ENCODE measurements at regions not wholly inside any gene's neighbourhood (a gene's known extent, or its start where the extent isn't known, plus 50 kb on each side); places are given as distances from the start of the nearest gene placed in this dataset.
A peak's percentile ranks its signal among the peaks of the same experiment; 100 is the strongest.

GRCh38 chr3:83928903-83929302 lies 1029.9 kb upstream of the CADM2 start:
- intact Hi-C loops (cut with micrococcal nuclease), result no loop called here
- Histone ChIP-seq H3K27me3 (ENCODE audit: low read length) (no peaks in the 10 kb centered on the region), H3K36me3 (ENCODE audit: low read depth, low read length) (peaks cover 15% of the 10 kb centered on the region; the same call in 1 of the 2 replicates), H3K27ac (ENCODE audit: low read length) (no peak overlapping the region), H3K4me1 (ENCODE audit: insufficient read depth, low read length) (peaks cover 4% of the 10 kb centered on the region), H3K4me3 (ENCODE audit: low read length) (no peak overlapping the region), H3K9ac (ENCODE audit: low read length) (no peak overlapping the region), H2AFZ (ENCODE audit: low read length) (no peak overlapping the region), H3K9me2 (replicated peaks; ENCODE audit: low read length) (no peaks in the 10 kb centered on the region), H3K79me2 (ENCODE audit: low read length) (no peaks in the 10 kb centered on the region), H3K9me3 (ENCODE audit: low read length) (peaks cover 14% of the 10 kb centered on the region), H3K4me2 (ENCODE audit: low read length) (no peak overlapping the region), H3F3A (ENCODE audit: low read length, unreplicated experiment) (no peaks in the 10 kb centered on the region), H4K20me1 (ENCODE audit: low read length) (no peaks in the 10 kb centered on the region)
- ChIA-PET CTCF (no interaction called here), POLR2A (ENCODE audit: unreplicated experiment) (no interaction called here)
- BruUV-seq (replicated peaks), result no TSS peak
- no peak for ATAC-seq
- TF ChIP-seq EZH2 (IDR thresholded peaks at IDR 0.05; ENCODE audit: low read length, unreplicated experiment) (no peak), CTCF (conservative IDR thresholded peaks at IDR 0.05; ENCODE audit: low read depth, low read length) (no peak), EZH2phosphoT487 (IDR thresholded peaks at IDR 0.05; ENCODE audit: borderline replicate concordance, low read length) (no peak)
- DNase-seq, result no peak

- POLR2A ChIA-PET (ENCODE audit: unreplicated experiment), result no interaction called here
- Histone ChIP-seq H4K20me1 (ENCODE audit: low read length) (no peaks in the 10 kb centered on the region), H3K4me1 (ENCODE audit: insufficient read depth, low read length) (peaks cover 32% of the 10 kb centered on the region), H3K79me2 (ENCODE audit: low read length) (no peaks in the 10 kb centered on the region), H3K9me2 (replicated peaks; ENCODE audit: low read length) (no peaks in the 10 kb centered on the region), H3K9me3 (ENCODE audit: low read length) (peaks cover 8% of the 10 kb centered on the region), H3K9ac (ENCODE audit: low read length) (peak overlapping the region; percentile 50), H3K27ac (ENCODE audit: low read length) (peak overlapping the region; percentile 92), H3K36me3 (ENCODE audit: low read depth, low read length) (peaks cover 15% of the 10 kb centered on the region; the same call in 1 of the 2 replicates), H3K4me2 (ENCODE audit: low read length) (peak overlapping the region; percentile 55), H3F3A (ENCODE audit: low read length, unreplicated experiment) (peaks cover 5% of the 10 kb centered on the region), H3K4me3 (ENCODE audit: low read length) (no peak overlapping the region; the same call in 1 of the 2 replicates), H3K27me3 (ENCODE audit: low read length) (no peaks in the 10 kb centered on the region), H2AFZ (ENCODE audit: low read length) (peak overlapping the region; percentile 44; the same call in 1 of the 2 replicates)
- DNase-seq (peak; percentile 96), ATAC-seq (peak; percentile 84)
- 0 out of 2 replicates have a peak, but pooled peaks have one; percentile 35 for TF ChIP-seq CTCF (conservative IDR thresholded peaks at IDR 0.05; ENCODE audit: low read depth, low read length)
- no peak for TF ChIP-seq EZH2phosphoT487 (IDR thresholded peaks at IDR 0.05; ENCODE audit: borderline replicate concordance, low read length)
- intact Hi-C loops (cut with micrococcal nuclease), result loop anchor here (1.0 to 5.0 kb wide), 2 partner anchors 40 to 383 kb away; no protein-coding TSS in a partner anchor
- CTCF ChIA-PET, result interaction anchor here (0.6 to 1.0 kb wide), 5 partner anchors 12 to 1006 kb away, joined by 3 to 4 read pairs (median 3); no protein-coding TSS in a partner anchor
- BruUV-seq (replicated peaks), result TSS peak; percentile 61
Measured at GRCh38 chr3:83934192-83935021, 1024.4 kb upstream of the CADM2 start.

GRCh38 chr3:83938491-83938890 lies 1020.3 kb upstream of the CADM2 start:
- intact Hi-C loops (cut with micrococcal nuclease), result no loop called here
- peaks cover 5% of the 10 kb centered on the region for H3F3A ChIP-seq (ENCODE audit: low read length, unreplicated experiment)
- no peaks in the 10 kb centered on the region for H3K36me3 ChIP-seq (ENCODE audit: low read depth, low read length)
- H3K4me1 ChIP-seq (ENCODE audit: insufficient read depth, low read length), result peaks cover 35% of the 10 kb centered on the region
- no peak overlapping the region for H3K27ac ChIP-seq (ENCODE audit: low read length)
- 0 out of 2 replicates have a peak overlapping the region, but pooled peaks have one; percentile 27 for H2AFZ ChIP-seq (ENCODE audit: low read length)
- H3K9me3 ChIP-seq (ENCODE audit: low read length), result no peaks in the 10 kb centered on the region
- BruUV-seq (replicated peaks), result no TSS peak
- H3K9ac ChIP-seq (ENCODE audit: low read length), result no peak overlapping the region
- H3K9me2 ChIP-seq (replicated peaks; ENCODE audit: low read length), result no peaks in the 10 kb centered on the region
- CTCF ChIA-PET, result no interaction called here
- POLR2A ChIA-PET (ENCODE audit: unreplicated experiment), result interaction anchor here (0.7 kb wide), 2 partner anchors 39 to 1357 kb away, joined by 16 to 21 read pairs; no protein-coding TSS in a partner anchor
- DNase-seq, result peak; percentile 67
- peak overlapping the region; percentile 11; the same call in 1 of the 2 replicates for H3K4me2 ChIP-seq (ENCODE audit: low read length)
- peak; percentile 53 for ATAC-seq
- TF ChIP-seq EZH2phosphoT487 (IDR thresholded peaks at IDR 0.05; ENCODE audit: borderline replicate concordance, low read length) (no peak), EZH2 (IDR thresholded peaks at IDR 0.05; ENCODE audit: low read length, unreplicated experiment) (no peak), CTCF (conservative IDR thresholded peaks at IDR 0.05; ENCODE audit: low read depth, low read length) (no peak)
- no peaks in the 10 kb centered on the region for H3K27me3 ChIP-seq (ENCODE audit: low read length)
- H3K79me2 ChIP-seq (ENCODE audit: low read length), result no peaks in the 10 kb centered on the region
- H4K20me1 ChIP-seq (ENCODE audit: low read length), result no peaks in the 10 kb centered on the region
- no peak overlapping the region for H3K4me3 ChIP-seq (ENCODE audit: low read length)
